Renal pelvis (tissue), 1 donor: ENCODE measurements at regions not wholly inside any gene's neighbourhood (a gene's known extent, or its start where the extent isn't known, plus 50 kb on each side); places are given as distances from the start of the nearest gene placed in this dataset.

Experiments used
- DNase-seq: peaks from one replicate; pipeline ENCODE4 v3.0.0-alpha.2; 2013

DNA sequence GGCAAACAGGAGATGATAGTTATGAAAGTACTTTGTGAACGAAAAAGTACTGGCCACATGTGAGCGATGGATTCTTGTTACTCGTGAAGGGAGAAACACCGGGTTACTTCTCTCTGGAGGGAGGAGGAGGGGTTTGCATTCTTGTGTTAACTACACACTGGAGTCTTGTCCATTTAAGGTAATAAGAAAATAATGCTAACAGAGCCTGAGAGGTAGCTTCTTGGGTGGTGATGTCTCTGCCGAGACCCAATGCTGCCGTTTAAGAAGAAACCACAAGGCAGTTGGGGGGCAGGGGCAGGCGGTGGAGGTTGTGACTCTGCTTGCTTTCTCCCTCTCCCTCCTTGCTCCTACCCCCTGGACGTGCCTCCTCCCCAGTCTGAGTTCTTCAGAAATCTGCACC lies 100.9 kb upstream of the ROPN1 start:
- no peak for DNase-seq

DNA sequence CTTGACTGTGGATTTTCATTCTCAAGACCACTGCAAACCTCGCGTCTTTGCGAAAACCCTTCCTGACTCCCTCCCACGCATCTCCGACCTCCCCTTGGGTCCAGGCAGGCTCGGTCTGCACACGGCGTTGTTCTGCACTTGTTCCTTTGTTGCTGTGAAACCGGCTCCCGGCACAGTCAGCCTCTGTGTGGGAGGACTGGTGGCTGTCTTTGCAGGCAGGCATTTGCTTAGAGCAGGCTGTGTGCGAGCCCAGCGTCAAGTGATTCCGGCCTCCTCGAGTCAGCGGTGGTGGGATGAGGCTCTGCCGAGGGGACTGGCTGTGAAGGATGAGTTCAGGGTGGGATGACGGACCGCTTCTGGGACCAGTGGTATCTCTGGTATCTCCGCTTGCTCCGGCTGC lies 102.6 kb upstream of the ROPN1 start:
- peak; percentile 23 for DNase-seq

DNA sequence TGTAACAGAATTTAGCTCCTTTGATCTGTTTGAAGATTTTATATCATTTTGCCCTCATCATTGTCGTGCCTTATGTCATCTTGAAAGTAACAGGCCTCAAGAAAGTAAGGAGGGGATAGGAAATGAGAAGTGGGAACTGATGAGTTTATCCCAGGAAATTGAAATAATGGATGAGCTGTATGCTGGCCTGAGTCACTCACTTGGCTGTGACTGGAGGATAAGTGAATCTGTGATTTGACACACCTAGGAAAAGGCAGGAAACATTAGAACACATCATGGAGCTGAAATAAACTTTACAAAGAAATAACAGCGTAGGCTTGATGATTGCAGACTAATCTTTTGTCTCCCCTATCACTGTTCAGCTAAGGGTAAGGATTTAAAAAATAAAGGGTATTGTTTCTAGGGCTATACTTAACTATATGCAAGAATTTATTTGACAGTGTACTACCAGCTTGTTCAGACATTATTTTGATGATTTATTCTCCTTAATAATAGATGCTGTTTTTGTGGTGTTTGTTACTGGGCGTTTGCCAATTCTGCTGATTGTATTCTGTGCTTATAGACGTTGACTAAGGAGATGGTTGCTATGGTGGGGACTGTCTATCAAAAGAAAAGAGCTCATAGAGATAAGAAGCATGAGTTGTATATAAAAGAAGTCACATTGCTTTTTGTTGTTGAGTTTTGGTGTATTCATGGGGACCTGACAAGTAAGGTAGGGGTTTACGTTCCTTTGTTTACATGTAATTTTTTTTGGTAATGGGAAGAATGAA lies 105.6 kb upstream of the ROPN1 start:
- DNase-seq = no peak

DNA sequence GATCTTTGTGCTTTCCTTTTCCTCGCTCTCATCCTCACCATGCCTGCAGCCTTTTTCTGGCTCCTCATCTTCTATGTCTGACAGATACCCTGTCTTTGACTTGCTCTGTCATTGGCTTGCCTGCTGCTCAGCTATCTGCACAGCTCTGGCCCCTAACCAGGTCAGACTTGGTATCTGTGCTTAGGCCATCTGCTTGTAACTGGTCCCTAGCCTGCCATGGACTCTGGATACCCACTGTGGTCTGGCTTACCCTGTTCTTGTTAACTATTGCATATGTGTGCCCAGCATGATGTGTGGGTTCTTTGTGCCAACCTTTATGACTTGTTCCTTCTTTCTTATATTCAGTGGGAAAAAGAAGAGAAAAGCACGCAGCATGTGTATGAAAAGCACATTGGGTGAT lies 109.7 kb upstream of the ROPN1 start:
- no peak for DNase-seq

DNA sequence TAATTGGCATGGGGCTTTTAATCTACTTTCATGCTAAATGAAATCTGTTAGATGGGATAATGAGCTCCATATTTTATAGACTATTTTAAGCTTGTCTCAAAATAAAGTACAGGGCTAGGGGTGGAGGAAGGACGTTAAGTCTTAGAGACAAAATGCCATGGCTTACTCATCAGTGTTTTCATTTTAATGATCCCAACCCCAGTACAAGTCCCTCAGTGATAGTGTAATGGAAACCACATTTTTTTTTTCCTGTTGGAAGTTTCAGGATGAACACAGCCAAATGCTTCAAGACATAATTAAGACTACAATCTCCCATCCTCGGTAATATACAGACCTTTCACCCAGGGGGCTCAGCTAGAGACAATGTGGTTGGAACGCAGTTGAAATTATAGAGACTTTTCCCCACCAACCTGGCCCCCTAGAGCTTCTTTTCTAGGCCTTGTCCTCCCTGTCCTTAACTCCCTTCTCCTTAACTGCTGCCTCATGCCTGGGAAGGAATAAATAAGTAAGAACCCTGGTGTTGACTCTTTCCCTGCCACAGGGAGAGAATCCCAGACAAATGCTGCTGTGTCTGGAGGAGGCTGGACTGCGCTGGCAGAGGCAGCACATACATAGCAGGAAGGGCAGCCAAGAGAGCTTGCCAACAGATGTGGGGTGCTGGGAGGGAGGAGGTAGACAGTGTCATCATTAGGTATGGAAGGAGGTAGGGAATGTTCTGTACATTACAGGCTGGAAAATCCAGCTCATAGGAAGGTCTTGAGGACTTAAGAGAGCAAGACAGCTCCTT lies 115.4 kb upstream of the ROPN1 start:
- DNase-seq = no peak

DNA sequence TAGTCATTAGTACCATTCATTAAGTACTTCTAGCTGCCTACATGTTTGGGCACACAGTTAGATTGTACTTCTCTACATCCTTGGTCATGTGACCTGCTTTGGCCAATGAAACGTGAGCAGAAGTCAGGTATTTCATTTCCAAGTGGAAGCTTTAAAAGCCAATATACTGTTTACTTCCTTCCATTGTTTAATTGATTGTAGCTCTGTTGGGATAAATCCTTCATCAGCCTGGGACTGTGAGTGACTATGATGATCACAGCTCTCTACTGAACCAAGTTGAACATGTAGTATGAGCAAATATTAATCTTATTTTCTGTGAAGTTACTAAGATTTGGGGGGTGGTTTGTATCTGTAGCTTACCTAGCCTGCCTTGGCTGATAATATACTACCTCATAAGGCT lies 116.5 kb upstream of the ROPN1 start:
- no peak for DNase-seq

DNA sequence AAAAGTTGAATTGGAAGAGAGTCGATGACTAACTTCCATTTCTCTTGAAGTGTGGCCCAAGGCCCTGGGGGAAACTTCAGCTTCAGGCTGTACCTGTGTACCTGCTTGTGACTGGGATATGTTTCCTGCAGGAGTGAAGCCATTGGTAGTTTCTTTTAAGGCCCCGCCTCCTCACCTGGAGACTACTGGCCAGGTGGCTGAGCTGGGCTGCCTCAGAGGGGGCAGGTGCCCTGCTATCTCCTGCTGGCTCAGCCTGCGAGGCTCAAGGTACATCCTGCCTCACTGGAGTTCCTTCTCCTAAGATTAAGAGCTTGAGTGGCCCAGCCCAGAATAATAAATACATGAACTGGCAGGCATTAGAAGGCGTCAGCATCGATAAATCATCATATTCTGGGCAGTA lies 121.6 kb upstream of the ROPN1 start:
- no peak for DNase-seq

DNA sequence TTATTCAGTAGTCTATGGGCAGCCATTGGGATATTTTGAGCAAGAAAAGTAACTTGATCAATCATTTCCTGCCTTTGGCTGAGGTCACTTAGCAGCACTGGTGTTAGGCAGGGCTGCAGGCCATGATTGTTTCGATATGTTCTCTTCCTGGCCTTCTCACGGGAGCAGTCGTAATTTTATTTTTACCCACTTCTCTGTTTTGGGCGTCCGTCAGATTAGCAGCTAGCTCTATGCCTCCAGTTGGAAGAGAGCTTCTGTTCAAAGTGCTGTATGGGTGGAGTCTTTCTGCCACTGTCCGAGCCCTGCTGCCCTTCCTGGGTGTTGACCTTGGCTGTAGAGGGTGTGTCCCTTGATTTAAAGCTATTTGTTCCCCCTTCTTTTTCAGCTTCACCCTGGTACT lies 123.4 kb upstream of the ROPN1 start:
- DNase-seq = no peak

DNA sequence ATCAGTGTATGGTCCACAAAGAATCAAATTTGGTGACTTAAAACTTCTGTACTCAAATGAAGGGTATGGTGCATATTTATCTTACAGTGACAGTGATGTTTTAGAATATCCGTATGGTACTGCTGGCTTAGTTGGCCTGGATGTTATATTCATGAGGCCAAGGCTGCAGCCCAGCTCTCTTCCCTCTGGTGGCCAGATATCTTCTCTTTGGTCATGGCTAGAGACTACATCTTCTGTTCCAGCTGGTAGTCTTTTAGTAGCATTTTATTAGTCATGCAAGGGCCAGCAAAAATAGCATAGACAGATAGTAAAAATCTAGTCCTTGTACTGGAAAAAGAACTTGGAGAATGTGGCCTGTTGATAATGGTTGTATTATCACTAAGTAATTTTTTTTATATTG lies 124.0 kb upstream of the ROPN1 start:
- no peak for DNase-seq

DNA sequence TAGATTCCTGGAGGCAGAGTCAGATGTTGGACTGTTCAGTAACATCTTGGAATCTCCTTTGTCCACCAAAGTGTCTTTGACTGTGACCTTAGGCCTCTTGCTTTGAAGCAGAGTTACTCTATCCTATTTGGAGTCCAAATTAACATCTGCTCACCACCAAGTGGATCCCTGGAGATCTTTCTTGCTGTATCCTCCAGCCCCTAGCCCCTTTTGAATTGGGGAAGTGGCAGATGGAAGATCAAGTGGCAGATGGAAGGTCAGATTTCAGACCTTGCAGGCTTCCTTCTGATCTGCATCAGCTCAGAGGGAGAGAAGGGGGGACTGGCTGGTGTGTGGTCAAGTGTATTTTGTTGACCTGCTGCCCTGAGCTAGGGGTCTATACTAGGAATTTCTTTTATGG lies 125.0 kb upstream of the ROPN1 start:
- DNase-seq = no peak

DNA sequence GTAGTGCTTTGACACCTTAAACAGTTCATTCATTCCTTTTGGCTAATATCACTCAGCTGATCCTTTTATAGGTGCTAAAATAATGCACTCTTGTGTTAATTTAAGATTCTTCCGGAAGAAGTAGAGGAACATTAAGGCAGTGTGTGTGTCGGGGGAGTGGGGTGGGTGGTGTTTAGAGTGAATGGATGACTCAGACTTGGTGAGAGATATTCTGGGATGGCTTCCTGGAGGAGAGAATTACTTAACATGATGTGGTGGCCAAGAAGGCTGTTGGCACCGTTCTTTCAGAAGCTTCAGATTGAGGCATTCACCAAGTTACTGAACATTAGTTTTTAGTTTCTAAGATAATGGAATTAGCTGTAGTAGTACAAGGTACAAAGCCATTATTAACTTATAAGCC lies 125.6 kb upstream of the ROPN1 start:
- DNase-seq = no peak

DNA sequence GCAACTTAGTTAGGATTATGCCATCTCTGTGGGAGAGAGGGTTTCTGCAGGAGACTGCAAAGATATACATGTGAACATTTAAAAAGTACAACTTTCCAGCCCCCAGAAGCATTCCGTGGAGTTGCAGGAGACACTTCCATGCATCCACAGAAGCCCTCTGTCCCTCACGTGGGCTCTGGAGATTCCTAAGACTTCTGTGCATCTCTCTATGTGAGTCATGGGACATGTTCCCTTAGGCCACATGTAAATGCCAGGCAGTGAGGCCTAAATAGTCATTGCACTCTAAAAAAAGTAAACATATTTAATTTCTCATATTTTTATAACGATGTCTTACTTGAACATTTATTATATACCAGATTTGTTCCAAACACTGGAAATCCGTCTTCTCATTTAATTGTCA lies 126.5 kb upstream of the ROPN1 start:
- no peak for DNase-seq

DNA sequence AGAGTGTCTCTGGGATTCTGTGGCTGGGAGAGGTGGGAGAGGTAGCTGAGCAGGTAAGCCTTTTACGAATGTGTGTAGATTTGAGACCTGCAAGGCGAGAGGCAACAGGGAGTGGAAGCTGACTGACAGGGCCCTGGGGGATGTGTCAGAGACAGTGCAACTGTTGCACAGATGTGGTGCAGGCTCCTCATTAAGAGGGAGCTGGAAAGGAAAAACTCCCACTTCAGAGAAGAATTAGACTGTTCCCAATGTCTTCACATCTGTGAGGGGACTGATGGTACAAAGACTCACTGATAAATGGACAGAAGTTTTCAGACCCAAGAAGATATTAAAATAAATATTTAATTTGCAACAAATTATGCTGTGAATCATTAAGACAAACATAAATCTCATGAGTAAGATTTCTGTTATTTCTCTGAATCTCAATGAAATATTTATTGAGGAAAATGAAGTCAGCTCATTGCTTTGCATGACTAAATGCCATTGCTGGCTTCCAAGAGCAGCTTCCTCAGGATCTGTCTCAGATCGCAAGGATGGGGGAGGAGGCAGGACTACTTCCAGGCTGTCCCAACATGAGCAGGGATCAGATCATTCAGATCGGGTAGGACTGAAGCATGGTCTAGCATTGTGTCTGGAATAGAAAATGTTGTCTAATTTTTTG lies 127.3 kb upstream of the ROPN1 start:
- DNase-seq = peak; percentile 5

DNA sequence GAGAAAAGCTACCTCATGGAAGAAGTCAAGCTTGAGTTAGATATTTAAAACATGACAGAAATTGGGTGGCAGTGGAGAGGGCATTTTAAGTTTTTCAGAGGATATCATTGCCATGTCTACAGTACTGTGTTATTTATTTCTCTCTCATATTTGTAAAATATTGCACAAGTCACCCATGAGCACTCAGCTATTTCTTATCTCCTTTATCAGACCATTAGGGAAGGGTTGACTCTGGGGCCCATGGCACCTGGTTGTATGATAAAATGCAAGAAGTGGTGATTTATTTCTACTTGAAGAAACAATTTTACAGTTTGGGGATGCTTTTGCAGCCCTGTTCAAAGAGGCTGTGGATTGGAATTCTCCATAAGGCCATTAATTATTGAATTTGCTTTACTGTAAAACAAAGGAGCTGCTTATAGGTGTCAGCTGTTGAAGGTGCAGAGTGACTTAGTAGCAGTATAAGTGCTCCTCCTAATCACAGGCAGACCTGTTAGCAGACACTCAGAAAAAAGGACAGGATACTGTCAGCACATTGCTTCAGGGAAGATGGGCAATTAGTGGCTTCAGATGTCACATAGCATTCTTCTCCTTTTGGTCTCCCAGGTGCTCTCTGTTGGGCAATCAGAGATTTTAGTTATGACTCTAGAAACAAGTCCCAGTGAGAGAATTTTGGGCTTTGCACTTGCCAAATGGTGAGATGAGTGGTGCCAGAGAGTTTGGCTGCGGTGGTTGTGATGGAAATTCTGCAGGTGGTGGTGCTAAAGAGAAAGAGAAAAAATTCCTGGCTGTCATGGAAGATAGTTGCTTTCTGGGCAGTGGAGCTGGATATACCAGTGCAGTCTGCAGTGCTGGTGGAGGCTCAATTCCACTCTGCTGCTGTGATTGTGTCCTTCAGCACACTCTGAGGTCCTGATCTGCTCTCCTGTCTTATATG lies 129.7 kb upstream of the ROPN1 start:
- no peak for DNase-seq

DNA sequence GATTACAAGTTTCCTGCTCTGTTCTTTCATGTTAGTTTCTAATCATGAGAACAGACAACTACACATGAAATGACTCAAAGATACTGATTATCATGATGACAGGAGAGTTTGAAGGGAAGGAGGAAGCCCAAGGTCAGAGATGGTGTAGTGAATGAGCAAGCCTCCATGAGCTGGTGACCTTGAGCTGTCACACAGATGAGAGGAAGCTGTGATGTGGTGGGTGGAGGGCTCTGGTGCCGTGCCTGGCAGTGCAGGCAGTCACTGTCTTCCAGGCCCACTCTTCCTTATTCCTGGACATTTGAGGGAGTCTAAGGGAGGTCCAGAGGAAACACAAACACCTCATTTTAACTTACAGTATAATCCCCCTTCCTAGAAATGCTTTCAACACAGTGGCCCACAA lies 133.4 kb upstream of the ROPN1 start:
- DNase-seq = no peak

DNA sequence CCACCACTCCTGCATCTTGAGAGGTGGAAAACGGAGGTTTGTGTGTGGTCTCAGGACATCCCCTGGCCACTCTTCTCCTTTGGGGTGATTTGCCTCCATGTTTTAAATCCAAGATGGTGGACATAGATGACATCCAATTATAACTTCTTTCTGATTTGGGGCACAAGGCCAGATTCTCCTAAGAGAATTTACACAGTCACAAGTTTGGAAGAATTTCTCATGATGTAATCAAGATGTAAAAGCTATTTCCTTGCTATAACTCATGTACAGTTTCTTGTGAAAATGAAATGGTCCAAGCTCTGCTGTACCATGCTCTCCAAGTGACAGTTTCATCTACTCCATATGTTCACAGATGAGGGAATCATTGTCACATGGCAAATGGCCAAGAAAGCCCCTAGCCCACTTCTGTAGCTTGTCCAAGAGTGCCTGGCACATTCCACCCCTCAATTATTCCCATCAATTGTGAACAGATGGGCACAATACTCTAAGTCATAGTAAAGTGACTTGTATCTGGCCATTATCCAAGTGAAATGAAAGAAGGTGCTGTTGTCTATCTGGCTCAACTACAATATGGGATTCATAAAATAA lies 134.6 kb upstream of the ROPN1 start:
- no peak for DNase-seq

DNA sequence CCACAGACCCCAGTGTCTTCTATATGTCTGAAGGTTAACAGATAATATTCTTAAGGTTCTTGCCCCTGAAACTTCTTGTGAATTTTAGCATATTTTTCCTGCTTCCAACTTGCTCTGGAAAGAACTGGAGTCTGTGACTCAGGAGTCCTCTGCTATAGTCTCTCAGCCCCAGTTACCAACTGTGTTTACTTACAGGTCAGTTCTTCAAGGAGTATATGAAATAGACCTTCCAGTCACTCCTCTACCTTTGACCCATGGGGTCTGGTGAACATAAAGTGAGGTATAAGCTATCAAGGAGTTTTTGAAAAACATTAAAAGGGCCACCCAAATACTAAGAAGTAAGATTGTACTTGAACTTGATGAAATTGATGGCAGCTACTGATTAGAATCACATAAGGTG lies 139.2 kb upstream of the ROPN1 start:
- DNase-seq = no peak

DNA sequence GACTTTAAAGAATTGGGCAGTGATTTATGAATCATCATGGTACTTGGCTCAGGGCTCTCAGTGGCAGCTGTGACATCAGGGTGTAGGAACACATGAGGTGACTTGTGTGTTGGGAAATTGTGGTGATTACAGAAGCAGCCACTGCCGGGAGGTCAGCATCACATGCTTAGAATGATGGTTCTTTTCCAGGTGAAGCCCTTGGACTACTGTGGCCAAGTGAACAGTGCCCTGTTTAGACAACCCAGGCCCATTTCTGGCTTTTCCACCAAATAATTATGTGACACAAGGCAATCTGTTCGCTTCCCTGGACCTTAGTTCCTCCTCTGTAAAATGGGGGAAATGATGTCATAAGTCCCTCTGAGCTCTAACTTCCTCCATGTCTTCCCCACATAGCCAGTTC lies 139.7 kb upstream of the ROPN1 start:
- no peak for DNase-seq

DNA sequence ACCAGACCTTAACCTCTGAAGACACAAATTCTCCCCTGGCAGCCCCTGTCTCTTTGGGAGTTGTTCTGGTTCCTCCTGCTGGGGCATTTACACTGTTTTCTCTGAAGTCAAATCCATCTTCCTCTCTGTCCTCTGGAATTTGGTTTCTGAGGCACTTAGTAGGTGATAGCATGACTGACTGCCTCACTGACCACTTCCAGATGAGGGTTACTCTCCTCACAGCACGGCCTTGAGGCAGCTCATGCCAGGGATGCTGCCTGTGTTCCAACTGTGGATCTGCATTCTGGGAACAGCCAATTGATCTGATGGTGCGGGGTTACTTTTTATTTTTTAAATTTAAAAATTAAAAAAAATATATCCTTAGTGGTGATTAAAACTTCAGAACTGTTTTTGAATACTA lies 140.9 kb upstream of the ROPN1 start:
- DNase-seq = no peak

DNA sequence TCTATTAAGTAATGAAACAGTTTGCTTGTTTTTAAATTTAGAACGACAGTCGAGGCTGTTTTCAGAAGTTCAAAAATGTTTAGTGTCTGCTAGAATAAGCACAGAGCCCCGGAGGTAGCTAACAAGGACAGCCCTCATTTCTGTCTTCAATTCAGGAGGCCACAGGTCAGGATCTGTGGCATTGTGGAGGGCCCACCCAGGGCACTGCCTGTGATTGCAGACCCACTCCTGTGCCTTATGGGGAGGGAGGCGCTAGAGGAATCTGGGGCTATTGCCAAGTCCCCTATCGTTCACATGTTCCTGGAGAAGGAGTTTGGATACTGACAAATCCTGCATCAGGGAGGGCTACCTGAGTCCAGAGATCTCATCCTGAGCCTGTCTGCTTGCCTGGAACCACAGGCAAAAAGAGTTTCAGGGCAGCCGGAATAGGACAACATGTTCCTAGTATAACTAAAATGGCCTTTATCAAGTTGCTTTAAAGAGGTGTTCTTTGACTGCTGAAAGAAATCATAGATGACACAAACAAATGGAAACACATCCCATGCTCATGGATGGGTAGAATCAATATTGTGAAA lies 141.5 kb upstream of the ROPN1 start:
- no peak for DNase-seq

DNA sequence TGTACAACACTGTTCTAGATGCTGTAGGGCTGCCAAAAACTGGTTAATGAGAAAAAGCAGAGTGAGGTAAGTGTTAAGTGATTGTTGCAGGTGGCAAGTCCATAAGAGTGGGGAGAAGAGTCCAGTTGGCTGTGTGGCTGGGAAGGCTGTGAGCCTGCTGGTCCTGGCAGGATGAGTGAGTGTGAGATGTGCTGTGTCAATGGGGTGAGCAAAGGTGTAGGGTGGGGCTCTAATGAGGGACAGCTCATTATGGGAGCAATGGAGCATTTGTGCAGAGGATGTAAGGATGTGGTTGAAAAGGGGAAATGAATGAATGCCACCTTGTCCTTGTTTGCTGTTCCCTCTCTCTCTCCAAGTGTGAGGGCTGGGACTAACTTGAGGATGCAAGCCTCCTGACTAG lies 145.3 kb upstream of the ROPN1 start:
- DNase-seq = no peak
